ENCODE measurements at regions not wholly inside any gene's neighbourhood (a gene's known extent, or its start where the extent isn't known, plus 50 kb on each side); places are given as distances from the start of the nearest gene placed in this dataset.

- DNase-seq = no peak
Observed at GRCh38 chr22:49269928-49270327, 557.7 kb downstream of the BRD1 start.

- no peak for DNase-seq
Observed at GRCh38 chr22:49269371-49269770, 558.3 kb downstream of the BRD1 start.

GRCh38 chr22:49268924-49269323, 558.7 kb downstream of the BRD1 start:
- DNase-seq = no peak

DNA sequence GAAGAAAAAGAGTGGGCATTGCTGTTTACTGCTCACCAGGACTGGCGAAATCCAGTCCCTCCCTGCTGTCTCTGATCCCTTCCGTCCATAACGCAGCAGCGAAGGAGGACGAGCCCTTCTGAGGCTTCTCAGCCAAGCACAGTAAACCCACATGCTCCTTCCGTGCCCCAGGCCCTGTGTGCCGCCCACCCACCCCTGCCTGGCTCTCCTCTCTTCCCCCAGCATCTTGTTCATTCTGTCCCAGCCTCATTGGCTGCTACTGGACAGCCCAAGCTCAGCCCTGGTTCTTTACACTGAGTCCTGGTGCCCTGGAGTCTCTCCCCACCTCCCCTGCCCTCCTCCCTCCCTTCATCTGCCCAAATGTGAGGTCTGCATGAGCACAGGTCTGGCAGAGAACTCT, 559.7 kb downstream of the BRD1 start:
- DNase-seq = no peak

DNA sequence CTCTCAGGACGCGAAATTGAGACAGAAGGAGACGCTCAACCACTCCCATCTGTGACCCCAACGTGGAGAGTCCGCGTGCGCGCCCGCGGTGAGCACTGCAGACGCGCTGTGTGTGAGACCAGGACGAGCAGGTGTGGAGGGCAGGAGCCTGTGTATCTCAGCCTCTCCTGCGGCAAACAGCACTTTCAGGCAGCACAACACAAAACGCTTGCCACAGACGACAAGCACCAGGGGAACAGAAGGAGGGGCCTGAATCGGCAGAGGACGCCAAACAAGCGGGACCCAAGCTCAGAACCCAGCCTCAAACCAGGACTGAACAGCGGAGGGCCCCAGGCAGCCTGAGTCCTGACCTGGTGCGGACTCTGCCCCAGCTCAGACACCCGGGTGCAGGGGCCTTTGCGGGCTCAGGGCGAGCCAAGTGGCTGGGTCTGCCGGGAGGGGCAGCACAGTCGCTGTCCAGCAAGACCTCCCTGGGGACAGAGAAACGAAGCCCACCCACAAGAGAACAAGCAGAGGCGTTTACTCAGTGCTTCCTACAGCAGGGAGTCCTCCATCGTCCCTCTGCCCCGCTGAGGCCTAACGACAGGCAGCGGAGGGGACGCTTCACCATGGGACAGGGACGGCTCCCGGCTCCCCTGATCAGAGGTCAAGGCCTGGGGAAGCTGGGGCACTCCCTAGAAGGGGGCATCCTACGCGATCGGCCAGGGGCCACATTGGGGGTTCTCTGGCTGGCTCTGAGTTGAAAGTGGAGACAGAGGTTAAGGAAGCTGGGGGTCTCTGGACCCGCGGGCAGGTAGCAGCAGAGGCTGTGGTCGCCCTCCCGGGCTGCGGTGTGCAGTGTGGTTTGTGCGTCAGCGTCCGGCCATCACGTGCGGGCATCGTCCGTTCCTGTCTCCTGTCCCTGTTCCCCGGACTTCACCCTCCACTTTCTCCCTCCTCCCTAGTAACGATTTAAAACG, 560.8 kb downstream of the BRD1 start:
- no peak for DNase-seq

DNA sequence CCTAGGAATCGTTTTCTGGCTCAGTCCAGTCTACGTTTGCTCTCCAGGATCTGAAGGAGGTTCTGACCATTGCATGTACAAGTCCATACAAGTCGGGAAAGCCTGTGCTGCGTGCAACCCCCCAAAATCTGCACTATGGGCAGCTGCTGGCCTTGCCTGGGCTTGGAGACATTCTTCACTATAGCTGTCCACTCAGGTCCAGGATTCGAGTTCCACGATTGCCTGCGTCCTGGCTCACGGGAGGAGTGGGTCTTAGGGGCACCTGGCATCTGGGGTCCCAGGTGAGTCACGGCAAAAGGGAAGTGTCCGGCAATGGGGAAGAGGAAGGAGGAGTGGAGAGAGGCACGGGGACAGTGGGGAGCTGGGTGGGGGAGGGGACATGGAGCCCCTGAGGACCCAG, 563.0 kb downstream of the BRD1 start:
- no peak for DNase-seq

GRCh38 chr22:49263101-49263500, 564.6 kb downstream of the BRD1 start:
- no peak for DNase-seq

GRCh38 chr22:49262167-49262566, 565.5 kb downstream of the BRD1 start:
- DNase-seq = no peak

- DNase-seq = no peak
Observed at GRCh38 chr22:49261616-49262015, 566.1 kb downstream of the BRD1 start.

GRCh38 chr22:49260681-49261580, 566.7 kb downstream of the BRD1 start:
- DNase-seq = no peak

DNA sequence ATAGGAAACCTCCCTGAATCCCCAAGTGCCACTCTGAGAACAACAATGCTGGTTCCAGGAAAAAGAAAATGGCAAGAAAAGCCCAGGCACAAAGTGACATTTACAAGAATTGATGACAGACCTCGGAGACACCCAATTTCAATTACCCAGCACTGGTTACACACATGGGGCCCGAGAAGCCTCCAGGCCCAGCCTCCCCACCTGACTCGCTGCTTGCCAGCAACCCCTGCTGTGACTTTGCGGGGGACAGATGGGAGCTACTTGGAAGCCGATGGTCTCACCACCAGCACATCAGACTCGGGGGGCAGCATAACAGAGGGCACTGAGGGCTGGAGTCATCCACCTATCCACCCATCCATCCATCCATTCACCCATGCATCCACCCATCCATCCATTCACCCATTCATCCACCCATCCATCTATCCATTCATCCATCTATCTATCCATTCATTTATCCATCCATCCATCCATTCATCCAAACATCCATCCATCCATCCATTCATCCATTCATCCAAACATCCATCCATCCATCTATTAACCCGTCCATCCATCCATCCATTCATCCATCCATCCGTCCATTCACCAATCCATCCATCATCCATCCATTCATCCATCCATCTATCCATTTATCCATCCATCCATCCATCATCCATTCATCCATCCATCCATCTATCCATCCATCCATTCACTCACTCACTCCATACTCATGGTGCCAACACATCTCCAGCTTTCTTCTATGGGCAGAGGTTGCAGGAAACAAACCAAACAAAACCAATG, 567.6 kb downstream of the BRD1 start:
- no peak for DNase-seq

GRCh38 chr22:49258107-49259010, 569.3 kb downstream of the BRD1 start:
- no peak for DNase-seq

DNA sequence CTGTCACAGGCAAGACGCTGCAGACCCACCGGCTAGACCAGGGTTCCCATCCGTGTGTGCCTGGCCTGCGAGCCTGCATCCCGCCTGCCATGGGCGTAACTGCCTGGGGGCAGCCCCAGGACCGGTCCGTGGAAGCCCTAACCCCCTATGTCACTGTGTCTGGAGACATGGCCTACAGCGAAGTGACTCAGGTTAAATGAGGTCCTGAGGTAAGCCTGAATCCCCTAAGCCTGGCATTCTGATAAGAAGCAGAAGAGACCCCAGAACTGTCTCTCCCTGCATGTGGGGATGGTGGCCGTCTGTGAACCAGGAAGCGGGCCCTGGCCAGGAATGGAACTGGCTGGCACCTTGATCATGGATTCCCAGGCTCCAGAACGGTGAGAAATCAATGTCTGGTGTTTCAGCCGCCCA, 570.1 kb downstream of the BRD1 start:
- DNase-seq = no peak

- no peak for DNase-seq
Observed at GRCh38 chr22:49255741-49256318, 571.8 kb downstream of the BRD1 start.

- no peak for DNase-seq
Observed at GRCh38 chr22:49255154-49255553, 572.5 kb downstream of the BRD1 start.

DNA sequence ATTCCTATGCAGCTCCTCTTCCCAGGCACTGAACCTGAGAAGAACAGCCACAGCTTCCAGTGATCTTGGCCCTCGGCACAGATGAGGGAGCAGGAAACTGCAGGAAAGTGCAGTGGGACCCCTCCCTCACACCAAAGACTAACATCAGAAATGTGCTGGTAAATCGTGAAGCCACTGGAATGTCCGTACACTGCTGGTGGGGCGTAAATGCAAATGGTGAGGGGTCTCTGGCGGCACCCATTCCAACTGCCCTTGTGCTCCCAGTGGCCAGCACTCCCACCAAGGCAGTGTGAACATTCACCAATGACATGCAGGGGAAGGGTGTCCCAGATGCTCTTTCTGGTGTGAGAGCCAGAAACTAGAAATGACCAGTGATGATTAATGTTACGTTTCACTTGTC, 574.0 kb downstream of the BRD1 start:
- no peak for DNase-seq

DNA sequence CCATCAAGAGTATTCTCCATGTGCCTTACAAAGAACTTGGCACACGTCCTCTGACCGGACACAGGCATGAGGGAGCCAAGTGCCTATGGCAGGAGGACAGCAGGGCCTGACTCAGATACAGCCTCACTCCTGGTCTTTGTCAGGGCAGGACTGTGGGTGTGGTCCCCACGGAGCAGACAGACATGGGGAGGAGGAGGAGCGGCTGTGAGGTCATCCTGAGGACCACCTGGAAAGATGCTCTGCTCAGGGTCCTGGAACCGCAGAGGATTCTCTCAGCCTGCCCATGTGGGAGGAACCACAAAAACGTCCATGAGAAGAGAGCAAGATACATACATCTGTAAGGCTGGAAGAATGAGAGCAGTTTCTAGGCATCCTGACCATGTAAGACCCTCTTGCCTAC, 576.3 kb downstream of the BRD1 start:
- DNase-seq = no peak

DNA sequence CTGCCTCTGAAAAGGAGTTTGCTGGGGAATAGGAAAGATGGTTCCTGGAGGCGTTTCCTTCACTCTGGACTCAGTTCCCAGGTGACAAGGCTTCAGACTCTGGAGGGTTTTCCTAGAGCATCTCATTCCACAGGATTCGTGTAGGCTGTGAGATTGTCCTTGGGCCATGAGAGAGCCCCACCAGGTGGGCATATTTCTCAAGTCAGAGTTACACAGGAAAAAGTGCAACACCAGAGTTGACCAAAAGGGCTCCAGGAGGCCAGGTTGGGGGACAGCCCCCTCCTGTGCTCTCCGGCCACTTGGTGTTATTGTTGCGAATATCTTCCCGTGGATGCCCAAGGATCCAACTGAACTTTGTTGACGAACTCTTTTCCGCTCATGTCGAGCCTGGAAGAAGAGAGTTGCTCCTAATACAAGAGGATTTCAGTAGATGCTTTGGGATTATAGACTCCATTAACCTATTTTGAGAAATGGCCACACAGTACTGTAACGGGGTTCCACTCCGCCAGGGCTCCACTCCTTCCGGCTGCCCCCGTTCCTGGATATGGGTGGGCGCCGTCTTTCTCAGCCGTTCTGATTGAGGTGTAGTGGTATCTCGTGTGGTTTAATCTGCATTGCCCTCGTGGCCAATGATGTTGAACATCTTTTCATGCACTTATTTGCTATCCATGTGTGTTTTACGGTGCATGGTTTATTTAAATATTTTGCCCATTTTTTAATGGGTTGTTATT, 580.3 kb downstream of the BRD1 start:
- DNase-seq = no peak

- no peak for DNase-seq
Observed at GRCh38 chr22:49244466-49245420, 582.9 kb downstream of the BRD1 start.

- no peak for DNase-seq
Observed at GRCh38 chr22:49243965-49244364, 583.7 kb downstream of the BRD1 start.

All from NCI-H187 (cell line).